ENCODE measurements at regions not wholly inside any gene's neighbourhood (a gene's known extent, or its start where the extent isn't known, plus 50 kb on each side); places are given as distances from the start of the nearest gene placed in this dataset.

DNA sequence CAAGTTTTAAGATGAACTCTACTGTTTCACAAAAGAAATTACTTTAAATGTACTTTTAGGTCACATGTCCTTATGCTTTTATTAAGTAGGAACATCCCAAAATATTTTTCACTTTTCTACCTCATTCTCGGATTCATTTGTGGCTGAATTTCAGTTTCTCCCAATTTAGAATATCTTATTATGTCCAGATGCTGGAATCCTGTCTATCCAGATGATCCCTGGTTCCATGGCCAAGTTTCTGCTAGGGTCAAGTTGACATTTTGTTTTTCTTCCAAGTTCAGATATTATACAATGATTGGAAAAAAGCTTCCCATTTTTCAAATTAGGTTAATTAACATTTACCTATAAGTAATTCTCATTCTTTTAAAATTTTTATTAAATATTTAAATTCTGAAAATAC lies 181.8 kb upstream of the SLC16A7 start:
- TF ChIP-seq, protein P1, sequence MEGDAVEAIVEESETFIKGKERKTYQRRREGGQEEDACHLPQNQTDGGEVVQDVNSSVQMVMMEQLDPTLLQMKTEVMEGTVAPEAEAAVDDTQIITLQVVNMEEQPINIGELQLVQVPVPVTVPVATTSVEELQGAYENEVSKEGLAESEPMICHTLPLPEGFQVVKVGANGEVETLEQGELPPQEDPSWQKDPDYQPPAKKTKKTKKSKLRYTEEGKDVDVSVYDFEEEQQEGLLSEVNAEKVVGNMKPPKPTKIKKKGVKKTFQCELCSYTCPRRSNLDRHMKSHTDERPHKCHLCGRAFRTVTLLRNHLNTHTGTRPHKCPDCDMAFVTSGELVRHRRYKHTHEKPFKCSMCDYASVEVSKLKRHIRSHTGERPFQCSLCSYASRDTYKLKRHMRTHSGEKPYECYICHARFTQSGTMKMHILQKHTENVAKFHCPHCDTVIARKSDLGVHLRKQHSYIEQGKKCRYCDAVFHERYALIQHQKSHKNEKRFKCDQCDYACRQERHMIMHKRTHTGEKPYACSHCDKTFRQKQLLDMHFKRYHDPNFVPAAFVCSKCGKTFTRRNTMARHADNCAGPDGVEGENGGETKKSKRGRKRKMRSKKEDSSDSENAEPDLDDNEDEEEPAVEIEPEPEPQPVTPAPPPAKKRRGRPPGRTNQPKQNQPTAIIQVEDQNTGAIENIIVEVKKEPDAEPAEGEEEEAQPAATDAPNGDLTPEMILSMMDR (IDR thresholded peaks at IDR 0.05; ENCODE audit: insufficient read depth, low read depth, low read length, missing control alignments), result no peak
- H3K4me3 ChIP-seq (ENCODE audit: low read depth, low read length), result no peak overlapping the region
- DNase-seq (ENCODE audit: low read depth), result no peak

DNA sequence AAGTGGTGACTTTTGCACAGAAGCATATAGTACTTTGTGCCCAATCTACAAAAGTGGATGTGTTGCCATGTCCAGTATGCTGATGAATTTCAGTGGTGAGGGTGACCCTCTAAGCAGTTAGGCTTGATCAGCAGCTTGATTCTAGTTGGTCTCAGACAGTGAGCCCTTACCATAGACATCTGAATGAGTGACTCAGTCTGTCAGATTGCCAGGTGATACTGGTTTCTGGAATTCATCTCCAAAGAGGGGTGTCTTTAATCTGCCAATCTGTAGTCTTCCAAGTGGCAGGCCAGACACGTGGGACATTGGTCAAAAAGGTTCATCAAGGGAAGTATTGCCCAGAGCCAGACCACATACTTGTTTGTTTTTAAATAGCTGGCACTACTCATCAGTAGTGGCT lies 187.4 kb upstream of the SLC16A7 start:
- H3K4me3 ChIP-seq (ENCODE audit: low read depth, low read length), result no peak overlapping the region
- no peak for DNase-seq (ENCODE audit: low read depth)
- TF ChIP-seq, protein P1 (IDR thresholded peaks at IDR 0.05; ENCODE audit: insufficient read depth, low read depth, low read length, missing control alignments), result no peak

DNA sequence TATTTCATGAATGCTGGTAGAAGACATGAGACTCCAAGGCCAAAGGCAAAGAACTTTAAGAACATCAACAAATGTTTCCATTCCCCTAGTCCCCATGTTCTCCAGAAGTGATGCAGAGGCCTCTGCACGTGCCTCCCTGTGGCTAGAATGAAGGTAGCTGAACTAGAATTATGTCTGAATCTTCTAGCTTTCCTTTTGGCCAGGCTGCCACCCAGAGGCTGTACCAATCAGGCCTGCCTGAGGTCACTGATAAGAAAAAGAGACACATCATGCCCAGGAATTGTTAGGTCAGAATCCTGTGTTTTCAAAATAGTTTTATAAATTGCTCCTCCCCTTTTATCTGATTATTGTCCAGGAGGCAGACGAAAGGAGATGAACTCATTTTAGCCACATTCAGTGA lies 188.0 kb upstream of the SLC16A7 start:
- H3K4me3 ChIP-seq (ENCODE audit: low read depth, low read length), result no peak overlapping the region
- TF ChIP-seq, protein P1 (IDR thresholded peaks at IDR 0.05; ENCODE audit: insufficient read depth, low read depth, low read length, missing control alignments), result no peak
- DNase-seq (ENCODE audit: low read depth), result no peak

DNA sequence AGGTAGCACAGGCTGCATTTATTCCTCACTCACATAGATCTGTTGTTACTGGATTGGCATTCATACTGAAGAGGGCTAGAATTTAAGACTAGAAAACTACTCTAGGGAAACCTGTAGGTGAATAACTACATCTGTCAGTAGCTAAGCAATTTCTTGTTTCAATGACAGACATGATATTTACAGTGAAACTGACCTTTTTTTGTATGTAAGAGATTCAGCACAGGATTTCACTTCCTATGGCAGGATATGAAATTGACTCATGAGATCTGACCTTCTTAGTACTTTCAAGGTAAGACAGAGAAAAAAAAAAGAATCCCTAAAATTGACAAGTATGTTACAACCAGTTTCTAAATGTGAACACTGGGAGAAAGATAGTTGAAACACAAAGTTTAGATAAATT lies 189.8 kb upstream of the SLC16A7 start:
- DNase-seq (ENCODE audit: low read depth), result peak; percentile 71
- TF ChIP-seq, protein P1 (IDR thresholded peaks at IDR 0.05; ENCODE audit: insufficient read depth, low read depth, low read length, missing control alignments), result no peak
- no peak overlapping the region for H3K4me3 ChIP-seq (ENCODE audit: low read depth, low read length)

DNA sequence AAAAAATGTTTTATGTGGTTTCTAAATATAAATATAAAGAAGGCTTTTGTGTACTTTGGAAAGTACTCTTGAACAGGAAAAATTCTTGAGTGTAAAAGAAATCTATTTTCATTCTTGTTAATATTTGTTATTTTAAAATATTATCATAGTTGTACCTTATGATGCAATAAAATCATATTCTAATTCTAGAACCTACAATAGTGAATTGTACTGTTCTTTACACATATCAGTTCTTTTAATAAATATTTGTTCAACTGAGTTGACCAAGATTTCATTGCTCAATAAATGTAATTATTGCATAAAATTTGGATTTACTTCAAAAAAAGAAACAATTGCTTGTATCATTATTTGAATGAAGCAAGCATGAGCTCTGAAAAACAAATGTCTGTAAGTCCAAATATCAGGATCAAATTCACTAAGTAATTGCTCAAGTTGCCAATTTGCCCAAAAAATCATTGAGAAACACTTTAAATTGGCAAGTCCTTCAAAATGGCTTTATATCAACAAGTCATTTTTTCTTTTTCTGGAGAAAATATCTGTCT lies 191.6 kb upstream of the SLC16A7 start:
- DNase-seq (ENCODE audit: low read depth), result no peak
- H3K4me3 ChIP-seq (ENCODE audit: low read depth, low read length), result no peak overlapping the region
- TF ChIP-seq, protein P1 (IDR thresholded peaks at IDR 0.05; ENCODE audit: insufficient read depth, low read depth, low read length, missing control alignments), result no peak

DNA sequence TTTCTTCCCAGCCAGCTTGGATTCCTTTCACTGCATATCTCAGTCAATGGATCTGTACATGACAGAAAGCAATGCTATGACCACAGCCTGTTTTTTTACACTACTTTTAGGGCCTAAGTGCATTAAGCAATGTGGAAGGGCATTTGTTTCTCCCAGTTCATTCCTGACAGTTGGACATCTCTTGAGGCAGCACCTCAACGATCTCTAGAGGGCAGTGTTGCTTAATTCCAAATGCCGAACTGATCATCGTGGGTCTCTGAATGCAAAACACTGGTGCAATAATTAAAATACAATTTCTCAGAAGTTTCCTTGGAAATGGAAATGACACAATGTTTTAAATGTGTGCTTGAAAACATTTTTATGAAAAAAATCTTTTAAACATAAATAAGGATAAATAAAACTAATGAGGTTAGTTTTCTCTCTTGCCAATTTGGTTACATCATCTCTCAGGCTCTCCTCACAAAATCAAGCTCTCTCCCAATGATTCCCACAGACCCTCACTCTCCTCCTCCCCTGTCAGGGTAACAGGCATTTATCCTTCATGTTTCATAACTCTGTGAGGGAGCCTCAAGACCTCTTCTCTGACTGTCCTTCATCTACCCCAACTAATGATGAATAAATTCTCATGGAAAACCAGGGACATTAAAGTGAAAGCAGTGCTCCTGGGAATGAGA lies 192.4 kb upstream of the SLC16A7 start:
- TF ChIP-seq, protein P1 (IDR thresholded peaks at IDR 0.05; ENCODE audit: insufficient read depth, low read depth, low read length, missing control alignments), result peak; percentile 76
- peak; percentile 59 for DNase-seq (ENCODE audit: low read depth)

DNA sequence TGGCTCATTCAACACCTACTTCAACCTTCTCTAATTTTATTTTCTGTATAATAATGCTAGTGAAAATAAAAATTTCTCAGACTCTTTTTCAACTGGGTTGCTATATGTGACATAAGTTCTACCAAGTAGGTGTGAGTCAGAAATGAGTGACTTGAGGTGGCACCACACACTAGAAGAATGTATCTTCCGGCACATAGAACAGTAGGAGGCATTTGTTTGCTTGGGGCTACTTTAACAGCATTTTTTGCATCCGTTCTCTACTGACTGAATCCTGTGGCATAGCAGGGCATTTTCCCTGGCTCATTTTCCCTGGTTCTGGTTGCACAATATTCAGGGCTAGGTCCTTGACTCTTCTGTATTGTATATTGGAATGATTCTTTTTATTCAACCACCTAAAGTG lies 194.0 kb upstream of the SLC16A7 start:
- TF ChIP-seq, protein P1 (IDR thresholded peaks at IDR 0.05; ENCODE audit: insufficient read depth, low read depth, low read length, missing control alignments), result no peak
- no peak overlapping the region for H3K4me3 ChIP-seq (ENCODE audit: low read depth, low read length)
- DNase-seq (ENCODE audit: low read depth), result no peak

More for the DNA sequence above, 192.4 kb upstream of the SLC16A7 start:
- H3K4me3 ChIP-seq (ENCODE audit: low read depth, low read length), result no peak overlapping the region

Measured in GM12865 (cell line).